Ammon's horn (tissue), 1 donor: ENCODE measurements at regions not wholly inside any gene's neighbourhood (a gene's known extent, or its start where the extent isn't known, plus 50 kb on each side); places are given as distances from the start of the nearest gene placed in this dataset.
A peak's percentile ranks its signal among the peaks of the same experiment; 100 is the strongest.

Source experiments
- DNase-seq: peaks from one replicate; pipeline ENCODE4 v3.0.0-alpha.2; 2016; ENCODE audit warnings: low spot score

GRCh38 chr10:43971981-43972380 is 323.3 kb upstream of the ZNF32 start:
- DNase-seq = no peak

GRCh38 chr10:43971306-43971705 is 322.6 kb upstream of the ZNF32 start:
- no peak for DNase-seq

GRCh38 chr10:43970717-43971116 is 322.0 kb upstream of the ZNF32 start:
- no peak for DNase-seq

GRCh38 chr10:43970018-43970698 is 321.5 kb upstream of the ZNF32 start:
- DNase-seq = no peak

- no peak for DNase-seq
Observed at GRCh38 chr10:43969506-43969905, 320.8 kb upstream of the ZNF32 start.

- DNase-seq = no peak
Observed at GRCh38 chr10:43968961-43969360, 320.3 kb upstream of the ZNF32 start.

- DNase-seq = no peak
Observed at GRCh38 chr10:43968076-43968475, 319.4 kb upstream of the ZNF32 start.

- DNase-seq = no peak
Observed at GRCh38 chr10:43966571-43966965, 317.9 kb upstream of the ZNF32 start.

- no peak for DNase-seq
Observed at GRCh38 chr10:43965918-43966570, 317.4 kb upstream of the ZNF32 start.

- no peak for DNase-seq
Observed at GRCh38 chr10:43965033-43965917, 316.6 kb upstream of the ZNF32 start.

GRCh38 chr10:43964486-43964885 is 315.8 kb upstream of the ZNF32 start:
- no peak for DNase-seq

- peak; percentile 21 for DNase-seq
Observed at GRCh38 chr10:43963793-43964425, 315.2 kb upstream of the ZNF32 start.

GRCh38 chr10:43963379-43963778 is 314.7 kb upstream of the ZNF32 start:
- DNase-seq = no peak

GRCh38 chr10:43962346-43963191 is 313.9 kb upstream of the ZNF32 start:
- DNase-seq = no peak

- DNase-seq = no peak
Observed at GRCh38 chr10:43961523-43962345, 313.1 kb upstream of the ZNF32 start.

GRCh38 chr10:43960981-43961380 is 312.3 kb upstream of the ZNF32 start:
- DNase-seq = no peak

GRCh38 chr10:43960477-43960876 is 311.8 kb upstream of the ZNF32 start:
- no peak for DNase-seq

GRCh38 chr10:43960135-43960415 is 311.4 kb upstream of the ZNF32 start:
- no peak for DNase-seq

GRCh38 chr10:43959364-43960134 is 310.9 kb upstream of the ZNF32 start:
- no peak for DNase-seq

- DNase-seq = no peak
Observed at GRCh38 chr10:43958964-43959363, 310.3 kb upstream of the ZNF32 start.
